RWPE1 (cell line): ENCODE measurements at regions not wholly inside any gene's neighbourhood (a gene's known extent, or its start where the extent isn't known, plus 50 kb on each side); places are given as distances from the start of the nearest gene placed in this dataset.
"Not testable (repeated sequence)": the region's sequence is repeated elsewhere in the genome, so short reads cannot be mapped to it uniquely, and the experiment has no call there.

Experiments used
- CTCF ChIA-PET: fragments of 350-600 bp; sonication (Branson Sonifier 250); formaldehyde crosslinking; extraction: SDS; loops from one replicate; lab custom pipeline; 2021; lab: Yijun Ruan, JAX
- POLR2A ChIA-PET: fragments of 400-600 bp; formaldehyde crosslinking; extraction: SDS; loops from one replicate; lab custom pipeline; 2020; ENCODE audit warnings: antibody characterized with exemption; ENCODE audit not compliant: low non-redundant PET; lab: Yijun Ruan, JAX
- DNase-seq: peaks from one replicate; pipeline ENCODE4 v3.0.0; 2012; ENCODE audit warnings: low spot score
- H3K27ac ChIP-seq: fragments of 450-650 bp; 2 replicates; pipeline ENCODE4 v1.5.1; 2017
- CTCF ChIP-seq: fragments of 450-650 bp; conservative IDR thresholded peaks from 2 replicates; pipeline ENCODE4 v1.5.1; 2017; ENCODE audit warnings: low read depth, mild to moderate bottlenecking

GRCh38 chr18:49725809-49726674 lies 87.3 kb downstream of the ACAA2 start:
- ChIA-PET POLR2A (no interaction called here), CTCF (interaction anchor here (0.6 to 0.7 kb wide), 2 partner anchors 109 to 151 kb away, joined by 3 read pairs; no protein-coding TSS in a partner anchor)
- DNase-seq = no peak
- H3K27ac ChIP-seq = no peak overlapping the region
- no peak for TF ChIP-seq CTCF

- TF ChIP-seq CTCF = no peak
- ChIA-PET CTCF (no interaction called here), POLR2A (no interaction called here)
- H3K27ac ChIP-seq = no peak overlapping the region
- DNase-seq = no peak
Observed at GRCh38 chr18:49723648-49724180, 89.6 kb downstream of the ACAA2 start.

GRCh38 chr18:49722477-49722876 lies 90.9 kb downstream of the ACAA2 start:
- TF ChIP-seq CTCF = no peak
- ChIA-PET POLR2A (no interaction called here), CTCF (no interaction called here)
- no peak for DNase-seq
- H3K27ac ChIP-seq = no peak overlapping the region

GRCh38 chr18:49721981-49722380 lies 91.4 kb downstream of the ACAA2 start:
- no peak for TF ChIP-seq CTCF
- POLR2A ChIA-PET = no interaction called here
- no peak overlapping the region for H3K27ac ChIP-seq
- CTCF ChIA-PET = no interaction called here
- DNase-seq = no peak

- POLR2A ChIA-PET, DNase-seq, CTCF ChIA-PET, H3K27ac ChIP-seq: not testable (repeated sequence)
Observed at GRCh38 chr18:49720944-49721343, 92.4 kb downstream of the ACAA2 start.

- H3K27ac ChIP-seq = no peak overlapping the region
- TF ChIP-seq CTCF = no peak
- CTCF ChIA-PET = no interaction called here
- POLR2A ChIA-PET = no interaction called here
- no peak for DNase-seq
Observed at GRCh38 chr18:49717617-49718016, 95.7 kb downstream of the ACAA2 start.

- ChIA-PET POLR2A (no interaction called here), CTCF (no interaction called here)
- no peak for TF ChIP-seq CTCF
- DNase-seq = no peak
- H3K27ac ChIP-seq = no peak overlapping the region
Observed at GRCh38 chr18:49716035-49716434, 97.3 kb downstream of the ACAA2 start.
